IPS-15b (cell line): ENCODE measurements at regions not wholly inside any gene's neighbourhood (a gene's known extent, or its start where the extent isn't known, plus 50 kb on each side); places are given as distances from the start of the nearest gene placed in this dataset.

Experiments used
- H3K27me3 ChIP-seq: one replicate; pipeline ENCODE4 v1.6.1; 2013; ENCODE audit warnings: low read length; ENCODE audit not compliant: control insufficient read depth, insufficient read depth
- H3K36me3 ChIP-seq: one replicate; pipeline ENCODE4 v1.6.1; 2013; ENCODE audit warnings: low read length; ENCODE audit not compliant: control insufficient read depth, insufficient read depth
- H3K4me1 ChIP-seq: one replicate; pipeline ENCODE4 v1.6.1; 2013; ENCODE audit warnings: mild to moderate bottlenecking, low read length; ENCODE audit not compliant: control insufficient read depth, insufficient read depth
- H3K4me3 ChIP-seq: one replicate; pipeline ENCODE4 v1.5.1; 2013; ENCODE audit warnings: low read depth, low read length
- H3K9ac ChIP-seq: one replicate; pipeline ENCODE4 v1.6.1; 2013; ENCODE audit warnings: low read depth, mild to moderate bottlenecking, low read length
- H3K9me3 ChIP-seq: one replicate; pipeline ENCODE4 v1.6.1; 2013; ENCODE audit warnings: mild to moderate bottlenecking, low read length; ENCODE audit not compliant: control insufficient read depth, insufficient read depth

DNA sequence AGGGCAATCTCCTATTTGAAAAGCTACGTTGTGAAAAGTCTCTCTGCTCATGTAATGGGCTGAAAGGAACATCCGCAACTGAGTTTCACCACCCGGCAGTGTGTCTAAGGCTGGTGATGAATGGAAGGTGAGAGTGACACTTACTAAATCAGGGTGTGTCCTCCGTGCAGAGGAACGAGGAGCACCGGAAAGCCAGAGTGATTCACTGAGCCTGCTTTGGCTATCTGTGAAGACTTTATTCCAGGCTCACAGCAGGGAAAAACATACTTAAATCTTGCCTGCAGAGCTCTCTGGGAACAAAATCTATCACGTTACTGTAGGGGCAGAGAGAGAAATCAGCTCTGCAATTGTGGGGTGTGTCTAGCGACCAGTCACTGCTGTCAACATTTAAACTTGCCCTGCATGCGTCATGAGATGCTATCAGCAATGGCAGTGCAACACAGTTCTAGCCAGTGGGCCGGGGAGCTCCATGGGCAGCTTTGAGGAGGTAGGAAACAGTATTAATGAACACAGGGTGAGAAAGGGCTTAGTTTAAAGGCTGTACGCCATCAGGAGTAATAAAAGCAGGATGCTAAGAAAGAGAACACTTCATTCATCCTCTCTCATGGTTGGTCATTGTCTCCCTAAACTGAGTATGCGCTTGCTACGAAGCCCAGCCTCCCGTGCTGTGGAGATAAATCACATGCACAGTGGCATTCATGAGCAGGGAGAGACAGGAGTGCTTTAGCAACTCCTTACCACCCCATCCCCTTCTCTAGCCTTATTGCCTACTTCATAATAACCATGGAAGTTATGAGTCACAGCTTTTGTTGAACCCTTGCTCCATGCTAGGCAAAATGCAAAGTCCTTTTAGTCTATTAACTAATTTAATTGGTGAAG, 542.7 kb upstream of the ADAMTS9 start:
- no peaks in the 10 kb centered on the region for H3K4me1 ChIP-seq
- H3K9me3 ChIP-seq = no peaks in the 10 kb centered on the region
- no peaks in the 10 kb centered on the region for H3K27me3 ChIP-seq
- no peak overlapping the region for H3K9ac ChIP-seq
- no peaks in the 10 kb centered on the region for H3K36me3 ChIP-seq
- no peak overlapping the region for H3K4me3 ChIP-seq

DNA sequence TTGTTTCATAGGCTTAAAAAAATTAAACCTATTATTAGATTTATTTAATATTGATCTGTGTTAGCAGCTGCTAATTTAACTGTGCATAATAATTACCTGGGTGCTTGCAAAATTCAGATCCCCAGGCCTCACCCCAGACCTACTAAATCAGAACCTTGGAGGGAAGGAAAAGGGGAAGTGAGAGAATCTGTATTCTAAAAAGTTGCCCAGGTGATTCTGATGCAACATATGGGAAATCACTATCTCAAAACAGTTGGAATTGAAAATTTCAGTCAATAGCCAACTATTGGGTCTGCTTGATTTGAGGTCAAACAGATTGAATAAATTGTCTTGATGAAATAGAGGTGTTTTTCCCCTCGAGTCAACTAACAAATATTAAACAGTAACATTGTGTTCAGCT, 538.5 kb upstream of the ADAMTS9 start:
- no peaks in the 10 kb centered on the region for H3K4me1 ChIP-seq
- no peaks in the 10 kb centered on the region for H3K27me3 ChIP-seq
- no peak overlapping the region for H3K4me3 ChIP-seq
- no peaks in the 10 kb centered on the region for H3K9me3 ChIP-seq
- H3K36me3 ChIP-seq = no peaks in the 10 kb centered on the region
- H3K9ac ChIP-seq = no peak overlapping the region

DNA sequence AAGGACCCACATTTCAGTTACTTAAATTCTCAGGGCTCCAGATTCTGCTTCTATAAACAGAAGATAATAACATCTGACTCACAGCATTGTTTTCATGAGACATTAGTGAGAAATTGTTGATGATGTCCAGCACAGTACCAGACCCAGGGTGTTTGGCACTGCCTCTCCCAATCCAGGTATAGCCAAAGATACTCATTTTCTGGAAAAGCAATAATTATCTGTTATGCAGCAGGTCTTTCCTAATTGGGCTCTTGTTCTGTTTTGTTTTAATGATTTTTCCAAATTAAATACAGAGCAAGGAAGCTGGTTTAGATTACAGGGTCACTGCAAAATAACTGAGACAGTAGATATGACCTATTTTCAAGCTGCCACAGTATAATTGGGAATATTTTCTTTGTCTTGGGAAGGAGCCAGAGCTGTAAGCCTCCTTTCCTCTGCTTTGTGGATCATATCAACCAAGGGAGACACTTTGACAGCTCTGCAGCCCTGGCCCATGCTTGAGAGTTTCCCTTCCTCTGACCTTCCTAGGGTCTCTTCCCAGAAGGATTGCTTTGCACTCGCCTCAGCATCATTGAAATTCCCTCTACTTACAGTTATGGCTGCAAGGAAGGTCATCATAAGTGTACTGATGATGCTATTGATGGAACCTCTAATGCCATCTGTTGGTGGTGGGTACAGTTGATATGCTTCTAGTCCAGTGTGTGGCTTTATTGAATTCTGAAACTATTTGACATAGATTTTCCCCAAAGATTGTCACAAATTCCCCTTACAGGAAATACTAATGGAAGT, 522.4 kb upstream of the ADAMTS9 start:
- no peaks in the 10 kb centered on the region for H3K4me1 ChIP-seq
- H3K36me3 ChIP-seq = no peaks in the 10 kb centered on the region
- no peaks in the 10 kb centered on the region for H3K9me3 ChIP-seq
- no peaks in the 10 kb centered on the region for H3K27me3 ChIP-seq
- H3K4me3 ChIP-seq = no peak overlapping the region
- no peak overlapping the region for H3K9ac ChIP-seq

DNA sequence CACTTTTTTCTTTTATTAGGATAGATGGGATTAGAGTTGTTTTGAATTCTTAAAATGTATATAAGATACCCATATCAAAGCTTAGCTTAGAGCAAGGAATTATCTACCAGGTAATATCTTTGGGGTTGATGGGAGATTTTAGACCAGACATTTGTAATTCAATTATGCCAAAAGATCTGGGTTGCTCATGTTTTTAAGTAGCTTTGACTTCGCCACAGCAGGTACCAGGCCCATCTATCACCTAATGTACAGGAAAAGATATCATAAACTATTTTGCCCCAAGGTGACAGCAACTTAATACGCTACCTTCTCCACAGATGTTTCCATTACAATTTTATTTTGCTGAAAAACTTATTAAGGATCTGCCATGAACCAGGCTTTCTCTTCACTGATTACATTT, 514.6 kb upstream of the ADAMTS9 start:
- no peaks in the 10 kb centered on the region for H3K27me3 ChIP-seq
- H3K4me3 ChIP-seq = no peak overlapping the region
- H3K9me3 ChIP-seq = no peaks in the 10 kb centered on the region
- H3K36me3 ChIP-seq = no peaks in the 10 kb centered on the region
- no peaks in the 10 kb centered on the region for H3K4me1 ChIP-seq
- H3K9ac ChIP-seq = no peak overlapping the region

DNA sequence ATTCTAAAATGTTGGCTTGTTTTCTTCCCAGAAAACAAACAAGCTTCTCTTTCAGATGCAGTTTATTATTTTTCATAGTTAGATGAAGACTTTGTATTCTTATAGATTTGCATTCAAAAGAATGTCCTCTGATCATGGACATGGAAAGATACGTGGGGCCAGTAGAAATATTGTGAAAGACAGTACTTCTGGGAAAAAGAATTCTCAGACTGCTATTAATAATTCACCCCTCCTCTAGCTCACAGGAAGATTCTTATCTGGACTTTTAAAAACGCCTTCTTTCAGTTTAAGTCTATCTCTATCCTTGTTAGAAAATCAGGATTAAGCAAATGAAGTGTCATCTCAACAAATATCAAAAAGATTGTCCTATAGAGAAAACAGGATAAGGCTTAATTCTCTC, 514.1 kb upstream of the ADAMTS9 start:
- no peak overlapping the region for H3K4me3 ChIP-seq
- H3K9me3 ChIP-seq = no peaks in the 10 kb centered on the region
- no peak overlapping the region for H3K9ac ChIP-seq
- H3K27me3 ChIP-seq = no peaks in the 10 kb centered on the region
- H3K4me1 ChIP-seq = no peaks in the 10 kb centered on the region
- no peaks in the 10 kb centered on the region for H3K36me3 ChIP-seq

- H3K27me3 ChIP-seq = no peaks in the 10 kb centered on the region
- no peaks in the 10 kb centered on the region for H3K4me1 ChIP-seq
- no peak overlapping the region for H3K9ac ChIP-seq
- no peaks in the 10 kb centered on the region for H3K36me3 ChIP-seq
- H3K4me3 ChIP-seq = no peak overlapping the region
- no peaks in the 10 kb centered on the region for H3K9me3 ChIP-seq
These were observed 512.6 kb upstream of the ADAMTS9 start for GRCh38 chr3:65200310-65200970.

DNA sequence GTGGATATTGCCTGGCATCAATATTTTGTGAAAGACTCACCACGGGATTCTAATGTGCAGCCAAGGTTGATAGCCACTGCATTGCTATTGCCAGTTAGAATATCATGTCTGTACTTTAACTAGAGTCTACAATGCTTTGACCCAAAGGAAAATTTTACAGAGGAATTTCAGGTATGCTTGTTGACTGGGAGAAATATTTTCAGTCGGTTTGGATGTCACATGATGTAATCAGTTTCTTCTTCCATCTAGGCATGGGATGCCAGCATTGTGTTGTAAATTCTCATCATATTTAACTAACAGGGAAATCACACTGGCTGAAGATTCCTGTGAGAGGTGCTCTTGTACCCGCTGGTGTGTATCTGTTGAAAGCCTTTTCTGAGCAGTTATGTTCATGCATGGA, 508.9 kb upstream of the ADAMTS9 start:
- Histone ChIP-seq H3K36me3 (no peaks in the 10 kb centered on the region), H3K27me3 (no peaks in the 10 kb centered on the region), H3K4me1 (peaks cover 2% of the 10 kb centered on the region), H3K9me3 (no peaks in the 10 kb centered on the region), H3K4me3 (no peak overlapping the region), H3K9ac (no peak overlapping the region)

DNA sequence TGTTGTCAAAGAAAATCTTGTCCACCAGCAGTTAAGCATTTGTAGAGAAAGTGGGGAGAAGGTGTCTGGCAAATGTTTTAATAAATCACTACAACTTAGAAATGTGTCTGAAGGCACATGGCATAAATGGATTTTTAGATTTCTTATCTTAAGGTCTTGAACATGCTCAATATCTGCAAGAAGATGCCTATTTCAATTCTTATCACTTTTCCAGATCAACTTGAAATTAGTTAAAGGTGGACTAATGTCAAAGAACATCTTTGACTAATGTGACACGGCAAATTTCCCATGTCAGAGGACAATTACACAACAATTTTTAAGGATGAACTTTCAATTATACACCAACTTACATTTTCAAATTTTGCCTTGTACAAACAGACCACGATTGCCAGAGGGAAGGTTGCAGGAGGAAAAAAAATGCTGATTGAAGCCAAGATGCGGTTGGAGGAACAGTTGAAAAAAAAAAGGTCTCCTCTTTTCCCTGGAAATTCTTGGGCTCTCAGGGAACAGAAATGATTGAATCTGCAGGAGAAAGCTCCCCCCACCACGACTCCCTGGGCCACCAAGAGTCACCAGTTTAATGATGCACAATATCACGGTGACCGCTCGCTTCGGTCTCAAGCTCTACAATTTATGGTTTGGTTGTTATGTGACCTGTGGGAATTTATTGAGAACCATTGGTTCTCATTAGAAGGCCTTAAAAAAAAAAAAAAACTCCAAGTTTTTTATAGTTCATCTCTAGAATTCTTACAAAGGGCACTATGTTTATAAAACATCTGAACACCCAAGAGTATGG, 507.6 kb upstream of the ADAMTS9 start:
- Histone ChIP-seq H3K9ac (no peak overlapping the region), H3K4me3 (no peak overlapping the region), H3K9me3 (no peaks in the 10 kb centered on the region), H3K27me3 (no peaks in the 10 kb centered on the region), H3K4me1 (peaks cover 2% of the 10 kb centered on the region), H3K36me3 (no peaks in the 10 kb centered on the region)

GRCh38 chr3:65194744-65195143, 506.9 kb upstream of the ADAMTS9 start:
- Histone ChIP-seq H3K9me3 (no peaks in the 10 kb centered on the region), H3K4me1 (peaks cover 2% of the 10 kb centered on the region), H3K4me3 (no peak overlapping the region), H3K36me3 (no peaks in the 10 kb centered on the region), H3K27me3 (no peaks in the 10 kb centered on the region), H3K9ac (no peak overlapping the region)

GRCh38 chr3:65194047-65194714, 506.4 kb upstream of the ADAMTS9 start:
- no peak overlapping the region for H3K9ac ChIP-seq
- H3K9me3 ChIP-seq = no peaks in the 10 kb centered on the region
- H3K27me3 ChIP-seq = no peaks in the 10 kb centered on the region
- H3K4me3 ChIP-seq = no peak overlapping the region
- H3K36me3 ChIP-seq = no peaks in the 10 kb centered on the region
- H3K4me1 ChIP-seq = peaks cover 2% of the 10 kb centered on the region

- no peak overlapping the region for H3K9ac ChIP-seq
- H3K4me1 ChIP-seq = peaks cover 2% of the 10 kb centered on the region
- no peaks in the 10 kb centered on the region for H3K9me3 ChIP-seq
- no peak overlapping the region for H3K4me3 ChIP-seq
- H3K27me3 ChIP-seq = no peaks in the 10 kb centered on the region
- H3K36me3 ChIP-seq = no peaks in the 10 kb centered on the region
These were observed 505.7 kb upstream of the ADAMTS9 start for GRCh38 chr3:65193531-65193930.
